ENCODE measurements at regions not wholly inside any gene's neighbourhood (a gene's known extent, or its start where the extent isn't known, plus 50 kb on each side); places are given as distances from the start of the nearest gene placed in this dataset.

DNA sequence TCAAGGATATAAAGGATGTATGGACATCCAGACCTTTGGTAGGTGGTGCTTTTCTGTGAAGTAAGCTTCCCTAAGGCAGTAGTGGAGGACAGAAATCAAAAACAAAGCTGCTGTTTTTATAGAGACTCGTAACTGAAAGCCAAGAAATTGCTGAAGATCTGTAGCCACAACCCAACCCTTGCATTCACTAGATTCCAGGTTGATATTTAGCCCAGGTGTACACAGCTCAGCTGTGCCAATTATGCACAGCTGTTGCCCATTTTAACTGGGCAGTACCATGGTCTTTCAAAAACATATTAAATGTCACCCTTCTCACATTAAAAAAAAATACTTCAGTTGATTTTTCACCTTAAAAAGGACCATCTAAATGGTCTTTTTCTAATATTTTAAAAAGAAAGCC is 75.8 kb downstream of the CNTN3 start:
- H3K27ac ChIP-seq: no peak overlapping the region
- ChIA-PET CTCF (no interaction called here), POLR2A (no interaction called here)
- DNase-seq (ENCODE audit: low read depth in 1 of 2, low spot score in 1 of 2) (no peak), ATAC-seq (no peak), FAIRE-seq (no peak)
- TF ChIP-seq RCOR1 (IDR thresholded peaks at IDR 0.05; ENCODE audit: low read depth, low read length) (no peak), MAFK (IDR thresholded peaks at IDR 0.05; ENCODE audit: partially characterized antibody) (no peak), ZC3H11A (IDR thresholded peaks at IDR 0.05) (no peak), RAD21 (conservative IDR thresholded peaks at IDR 0.05 in 1 of 2, IDR thresholded peaks at IDR 0.05 in 1 of 2) (no peak), FOXS1 (CRISPR knock-in tag; IDR thresholded peaks at IDR 0.05) (no peak), FOSL2 (IDR thresholded peaks at IDR 0.05) (no peak), FOSL2 (CRISPR knock-in tag; IDR thresholded peaks at IDR 0.05) (no peak), POLR2AphosphoS2 (conservative IDR thresholded peaks at IDR 0.05; ENCODE audit: low read length) (no peak), HOXB13 (CRISPR knock-in tag; IDR thresholded peaks at IDR 0.05; ENCODE audit: low read depth) (no peak), TFCP2L1 (CRISPR knock-in tag; IDR thresholded peaks at IDR 0.05) (no peak), HDAC2 (IDR thresholded peaks at IDR 0.05) (no peak), KDM5A (IDR thresholded peaks at IDR 0.05) (no peak), HEYL (CRISPR knock-in tag; IDR thresholded peaks at IDR 0.05) (no peak), SREBF2 (IDR thresholded peaks at IDR 0.05) (no peak), CHD4 (IDR thresholded peaks at IDR 0.05; ENCODE audit: borderline replicate concordance) (no peak), BHLHE40 (IDR thresholded peaks at IDR 0.05; ENCODE audit: low read depth, low read length) (no peak), MYC (IDR thresholded peaks at IDR 0.05; ENCODE audit: borderline replicate concordance, low read length) (no peak)
- WGBS (ENCODE audit: missing lambda C conversion rate): 4% methylated on average over 1 of the region's 1 CpG
- H3K4me1 ChIP-seq: no peaks in the 10 kb centered on the region
- H3K4me3 ChIP-seq: no peak overlapping the region
- H3K9me3 ChIP-seq: no peaks in the 10 kb centered on the region
- no peak overlapping the region for H3K4me2 ChIP-seq

DNA sequence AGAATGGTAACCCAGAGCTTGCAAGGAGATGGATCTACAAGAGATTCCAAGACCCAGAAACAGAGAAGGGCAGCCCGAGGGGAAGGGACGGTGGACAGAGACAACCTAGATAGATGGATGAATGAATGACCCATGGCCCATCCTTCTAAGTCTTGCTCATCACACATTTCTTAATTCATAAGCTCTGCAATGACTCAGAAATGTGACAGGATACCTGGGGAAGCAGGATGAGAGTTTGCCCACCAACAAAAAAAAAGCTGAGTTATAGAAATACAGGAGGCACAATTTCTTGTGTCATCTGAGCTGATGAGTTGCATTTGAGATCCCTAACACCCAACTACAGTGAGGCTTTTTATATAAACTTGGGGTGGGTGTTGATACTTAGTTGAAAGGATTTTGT is 76.6 kb downstream of the CNTN3 start:
- FAIRE-seq (no peak), ATAC-seq (no peak), DNase-seq (ENCODE audit: low read depth in 1 of 2, low spot score in 1 of 2) (no peak)
- 0% methylated on average over 2 of the region's 2 CpGs for WGBS (ENCODE audit: missing lambda C conversion rate)
- POLR2A ChIA-PET: no interaction called here
- CTCF ChIA-PET: no interaction called here
- no peak overlapping the region for H3K4me3 ChIP-seq
- H3K9me3 ChIP-seq: no peaks in the 10 kb centered on the region
- H3K27ac ChIP-seq: no peak overlapping the region
- no peak overlapping the region for H3K4me2 ChIP-seq
- H3K4me1 ChIP-seq: no peaks in the 10 kb centered on the region
- TF ChIP-seq RCOR1 (IDR thresholded peaks at IDR 0.05; ENCODE audit: low read depth, low read length) (no peak), CHD4 (IDR thresholded peaks at IDR 0.05; ENCODE audit: borderline replicate concordance) (no peak), CBX8 (IDR thresholded peaks at IDR 0.05) (no peak), RARB (CRISPR knock-in tag; IDR thresholded peaks at IDR 0.05) (no peak), CBX2 (IDR thresholded peaks at IDR 0.05; ENCODE audit: borderline replicate concordance, low read depth) (no peak), POLR2AphosphoS2 (conservative IDR thresholded peaks at IDR 0.05; ENCODE audit: low read length) (no peak), RFX5 (IDR thresholded peaks at IDR 0.05) (no peak), ESRRA (IDR thresholded peaks at IDR 0.05; ENCODE audit: borderline replicate concordance, low read length) (no peak), KDM5A (IDR thresholded peaks at IDR 0.05) (no peak), MYC (IDR thresholded peaks at IDR 0.05; ENCODE audit: borderline replicate concordance, low read length) (no peak), PHF8 (IDR thresholded peaks at IDR 0.05; ENCODE audit: borderline replicate concordance, low read depth) (no peak), EP300 (IDR thresholded peaks at IDR 0.05) (no peak)

DNA sequence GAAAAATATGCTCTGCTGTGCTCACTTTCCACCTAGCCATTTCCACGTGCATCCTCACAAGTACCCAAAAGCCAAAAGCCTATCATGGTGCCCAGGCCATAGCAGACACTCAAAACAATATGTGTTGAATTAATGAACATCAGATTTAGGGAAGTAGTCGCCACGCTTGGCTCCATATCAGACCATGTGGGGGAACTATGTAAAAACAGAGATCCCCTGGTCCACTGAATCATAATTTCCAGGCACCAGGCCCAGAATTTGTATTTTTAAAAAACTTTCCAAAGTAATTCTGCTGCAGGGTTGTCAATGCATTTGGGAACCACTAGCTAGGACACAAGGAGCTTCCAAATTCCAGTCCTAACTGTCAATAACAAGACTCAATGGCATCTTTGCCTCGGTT is 77.3 kb downstream of the CNTN3 start:
- CTCF ChIA-PET: no interaction called here
- Histone ChIP-seq H3K4me1 (no peaks in the 10 kb centered on the region), H3K27ac (no peak overlapping the region), H3K4me3 (no peak overlapping the region), H3K4me2 (no peak overlapping the region), H3K9me3 (no peaks in the 10 kb centered on the region)
- ATAC-seq: no peak
- TF ChIP-seq, protein P1, sequence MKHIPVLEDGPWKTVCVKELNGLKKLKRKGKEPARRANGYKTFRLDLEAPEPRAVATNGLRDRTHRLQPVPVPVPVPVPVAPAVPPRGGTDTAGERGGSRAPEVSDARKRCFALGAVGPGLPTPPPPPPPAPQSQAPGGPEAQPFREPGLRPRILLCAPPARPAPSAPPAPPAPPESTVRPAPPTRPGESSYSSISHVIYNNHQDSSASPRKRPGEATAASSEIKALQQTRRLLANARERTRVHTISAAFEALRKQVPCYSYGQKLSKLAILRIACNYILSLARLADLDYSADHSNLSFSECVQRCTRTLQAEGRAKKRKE (CRISPR knock-in tag; IDR thresholded peaks at IDR 0.05; ENCODE audit: low read depth): no peak
- TF ChIP-seq BHLHE40 (IDR thresholded peaks at IDR 0.05; ENCODE audit: low read depth, low read length) (no peak), JUN (IDR thresholded peaks at IDR 0.05) (no peak), CHD2 (IDR thresholded peaks at IDR 0.05; ENCODE audit: low read length, partially characterized antibody) (no peak), RAD21 (conservative IDR thresholded peaks at IDR 0.05 in 1 of 2, IDR thresholded peaks at IDR 0.05 in 1 of 2) (no peak), NFE2L2 (conservative IDR thresholded peaks at IDR 0.05; ENCODE audit: low read length) (no peak), TFCP2L1 (CRISPR knock-in tag; IDR thresholded peaks at IDR 0.05) (no peak), CBX8 (IDR thresholded peaks at IDR 0.05) (no peak), FOXS1 (CRISPR knock-in tag; IDR thresholded peaks at IDR 0.05) (no peak), POLR2AphosphoS2 (conservative IDR thresholded peaks at IDR 0.05; ENCODE audit: low read length) (no peak)
- TF ChIP-seq, protein P2, sequence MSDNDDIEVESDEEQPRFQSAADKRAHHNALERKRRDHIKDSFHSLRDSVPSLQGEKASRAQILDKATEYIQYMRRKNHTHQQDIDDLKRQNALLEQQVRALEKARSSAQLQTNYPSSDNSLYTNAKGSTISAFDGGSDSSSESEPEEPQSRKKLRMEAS (IDR thresholded peaks at IDR 0.05): no peak
- no peak for DNase-seq (ENCODE audit: low read depth in 1 of 2, low spot score in 1 of 2)
- FAIRE-seq: no peak
- 2% methylated on average over 4 of the region's 4 CpGs for WGBS (ENCODE audit: missing lambda C conversion rate)
- POLR2A ChIA-PET: no interaction called here
